ENCODE measurements at regions not wholly inside any gene's neighbourhood (a gene's known extent, or its start where the extent isn't known, plus 50 kb on each side); places are given as distances from the start of the nearest gene placed in this dataset.

- no peak for DNase-seq
Observed at GRCh38 chr16:13291591-13292333, 390.4 kb downstream of the SHISA9 start.

- no peak for DNase-seq
Observed at GRCh38 chr16:13296206-13296605, 394.8 kb downstream of the SHISA9 start.

GRCh38 chr16:13298666-13299065, 397.3 kb downstream of the SHISA9 start:
- DNase-seq = no peak

GRCh38 chr16:13300066-13300840, 398.9 kb downstream of the SHISA9 start:
- no peak for DNase-seq

GRCh38 chr16:13305019-13305755, 403.8 kb downstream of the SHISA9 start:
- DNase-seq = no peak

- no peak for DNase-seq
Observed at GRCh38 chr16:13306161-13306995, 405.0 kb downstream of the SHISA9 start.

GRCh38 chr16:13307255-13307654, 405.9 kb downstream of the SHISA9 start:
- DNase-seq = no peak

- DNase-seq = no peak
Observed at GRCh38 chr16:13307851-13308250, 406.5 kb downstream of the SHISA9 start.

- DNase-seq = no peak
Observed at GRCh38 chr16:13312063-13312462, 410.7 kb downstream of the SHISA9 start.

- DNase-seq = no peak
Observed at GRCh38 chr16:13313351-13313750, 412.0 kb downstream of the SHISA9 start.

- no peak for DNase-seq
Observed at GRCh38 chr16:13314633-13315032, 413.2 kb downstream of the SHISA9 start.

GRCh38 chr16:13315642-13316427, 414.4 kb downstream of the SHISA9 start:
- DNase-seq = peak in 1 of 56 donors; percentile 2

GRCh38 chr16:13322336-13322735, 420.9 kb downstream of the SHISA9 start:
- DNase-seq = peak in 2 of 56 donors; percentile 3 to 16

GRCh38 chr16:13324851-13325250, 423.5 kb downstream of the SHISA9 start:
- DNase-seq = no peak

GRCh38 chr16:13325396-13325795, 424.0 kb downstream of the SHISA9 start:
- DNase-seq = no peak

GRCh38 chr16:13331918-13332317, 430.5 kb downstream of the SHISA9 start:
- DNase-seq = no peak

GRCh38 chr16:13332713-13333255, 431.4 kb downstream of the SHISA9 start:
- DNase-seq = no peak

GRCh38 chr16:13333336-13333735, 431.9 kb downstream of the SHISA9 start:
- DNase-seq = no peak

- peak in 1 of 56 donors; percentile 4 for DNase-seq
Observed at GRCh38 chr16:13335879-13336278, 434.5 kb downstream of the SHISA9 start.

GRCh38 chr16:13336335-13336734, 434.9 kb downstream of the SHISA9 start:
- no peak for DNase-seq
